GM19452 (cell line): ENCODE measurements at regions not wholly inside any gene's neighbourhood (a gene's known extent, or its start where the extent isn't known, plus 50 kb on each side); places are given as distances from the start of the nearest gene placed in this dataset.

Experiments used
- ATAC-seq: cut with Tn5 transposase; IDR thresholded peaks from one replicate; pipeline ENCODE4 v1.9.1; 2021; ENCODE audit not compliant: unreplicated experiment

DNA sequence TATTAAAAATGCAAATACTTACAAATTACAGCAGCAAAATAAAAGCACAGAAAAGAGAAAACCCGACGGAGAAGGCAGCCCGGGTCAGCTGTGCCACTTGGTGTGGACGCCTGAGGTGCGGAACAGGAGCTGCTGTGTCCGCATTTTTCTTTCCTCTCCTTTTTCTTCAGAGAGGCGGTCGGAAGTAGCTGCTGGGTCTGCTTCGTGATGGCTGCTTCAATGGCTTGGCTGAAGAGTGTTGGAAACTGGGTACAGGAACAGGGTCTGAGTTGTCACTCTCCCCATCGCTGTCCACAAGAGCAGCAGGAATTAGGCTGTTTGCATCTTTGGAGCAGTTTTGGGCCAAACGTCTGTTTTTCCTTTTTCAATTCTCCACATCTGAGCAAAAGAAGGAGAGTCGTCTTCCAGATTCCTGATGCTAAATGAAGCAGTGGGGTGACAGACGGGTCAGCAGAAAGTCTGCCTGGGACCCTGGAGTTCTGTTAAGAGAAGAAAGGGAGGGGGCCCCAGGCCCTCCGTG, 53.5 kb upstream of the ARL8B start:
- no peak for ATAC-seq

- no peak for ATAC-seq
Measured at GRCh38 chr3:5069627-5070026, 52.5 kb upstream of the ARL8B start.

DNA sequence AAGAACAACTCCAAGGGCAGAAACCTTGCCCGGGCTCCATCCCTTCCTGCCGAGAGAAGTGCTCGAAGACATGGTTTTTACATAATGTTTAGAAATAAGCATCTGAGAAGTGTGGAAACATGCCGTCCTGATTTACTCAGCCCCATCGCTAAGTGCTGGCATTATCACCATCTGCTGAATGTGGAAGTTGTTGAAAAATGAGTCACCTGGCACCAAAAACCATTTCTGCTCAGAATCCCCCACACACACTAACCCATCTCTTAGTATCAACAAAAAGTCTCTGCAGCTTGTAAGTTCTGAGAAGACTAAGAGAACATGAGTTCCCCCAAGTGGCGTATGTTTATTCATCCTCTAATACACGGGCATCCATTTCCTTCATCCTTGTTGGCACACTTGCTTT, 51.0 kb upstream of the ARL8B start:
- no peak for ATAC-seq

GRCh38 chr3:5072100-5072816, 49.8 kb upstream of the ARL8B start:
- no peak for ATAC-seq
